ENCODE measurements at regions not wholly inside any gene's neighbourhood (a gene's known extent, or its start where the extent isn't known, plus 50 kb on each side); places are given as distances from the start of the nearest gene placed in this dataset.

DNA sequence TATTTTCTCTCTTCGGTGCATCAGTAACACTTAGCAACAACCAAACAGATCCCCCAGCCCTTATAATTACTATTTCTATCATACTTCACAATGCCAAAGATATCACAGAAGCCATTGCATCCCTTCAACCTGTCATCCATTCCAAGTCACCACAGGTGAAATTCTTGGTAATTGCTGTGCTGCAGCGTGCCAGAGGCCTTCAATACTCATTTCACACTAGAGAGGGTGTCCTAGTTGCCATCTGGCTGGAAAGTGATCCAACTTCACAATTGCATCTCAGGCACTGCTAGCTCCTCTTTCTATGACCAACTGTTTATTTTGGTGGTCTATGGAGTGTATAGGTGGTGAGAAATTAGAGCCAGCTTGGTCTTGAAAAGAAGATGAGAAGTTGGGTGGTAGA lies 131.2 kb downstream of the NUP35 start:
- DNase-seq: no peak
- ChIA-PET POLR2A (interaction anchor here (0.7 kb wide), 1 partner anchor 183 kb away, joined by 3 read pairs; no protein-coding TSS in a partner anchor), CTCF (interaction anchor here (1.1 kb wide), 1 partner anchor 18 kb away, joined by 3 read pairs; no protein-coding TSS in a partner anchor)
- TF ChIP-seq, protein P1, sequence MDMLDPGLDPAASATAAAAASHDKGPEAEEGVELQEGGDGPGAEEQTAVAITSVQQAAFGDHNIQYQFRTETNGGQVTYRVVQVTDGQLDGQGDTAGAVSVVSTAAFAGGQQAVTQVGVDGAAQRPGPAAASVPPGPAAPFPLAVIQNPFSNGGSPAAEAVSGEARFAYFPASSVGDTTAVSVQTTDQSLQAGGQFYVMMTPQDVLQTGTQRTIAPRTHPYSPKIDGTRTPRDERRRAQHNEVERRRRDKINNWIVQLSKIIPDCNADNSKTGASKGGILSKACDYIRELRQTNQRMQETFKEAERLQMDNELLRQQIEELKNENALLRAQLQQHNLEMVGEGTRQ (IDR thresholded peaks at IDR 0.05; ENCODE audit: borderline replicate concordance, low read depth, low read length): no peak
- TF ChIP-seq, protein P2, sequence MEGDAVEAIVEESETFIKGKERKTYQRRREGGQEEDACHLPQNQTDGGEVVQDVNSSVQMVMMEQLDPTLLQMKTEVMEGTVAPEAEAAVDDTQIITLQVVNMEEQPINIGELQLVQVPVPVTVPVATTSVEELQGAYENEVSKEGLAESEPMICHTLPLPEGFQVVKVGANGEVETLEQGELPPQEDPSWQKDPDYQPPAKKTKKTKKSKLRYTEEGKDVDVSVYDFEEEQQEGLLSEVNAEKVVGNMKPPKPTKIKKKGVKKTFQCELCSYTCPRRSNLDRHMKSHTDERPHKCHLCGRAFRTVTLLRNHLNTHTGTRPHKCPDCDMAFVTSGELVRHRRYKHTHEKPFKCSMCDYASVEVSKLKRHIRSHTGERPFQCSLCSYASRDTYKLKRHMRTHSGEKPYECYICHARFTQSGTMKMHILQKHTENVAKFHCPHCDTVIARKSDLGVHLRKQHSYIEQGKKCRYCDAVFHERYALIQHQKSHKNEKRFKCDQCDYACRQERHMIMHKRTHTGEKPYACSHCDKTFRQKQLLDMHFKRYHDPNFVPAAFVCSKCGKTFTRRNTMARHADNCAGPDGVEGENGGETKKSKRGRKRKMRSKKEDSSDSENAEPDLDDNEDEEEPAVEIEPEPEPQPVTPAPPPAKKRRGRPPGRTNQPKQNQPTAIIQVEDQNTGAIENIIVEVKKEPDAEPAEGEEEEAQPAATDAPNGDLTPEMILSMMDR (IDR thresholded peaks at IDR 0.05): no peak
- TF ChIP-seq GABPA (IDR thresholded peaks at IDR 0.05; ENCODE audit: low read depth) (no peak), ELF1 (IDR thresholded peaks at IDR 0.05) (no peak), GATA2 (CRISPR knock-in tag; IDR thresholded peaks at IDR 0.05) (no peak), POLR2AphosphoS5 (IDR thresholded peaks at IDR 0.05; ENCODE audit: low read depth, low read length) (no peak), MXI1 (IDR thresholded peaks at IDR 0.05; ENCODE audit: low read depth, low read length) (no peak), SIN3A (IDR thresholded peaks at IDR 0.05; ENCODE audit: borderline replicate concordance, low read depth, low read length) (no peak)
- TF ChIP-seq, protein P3, sequence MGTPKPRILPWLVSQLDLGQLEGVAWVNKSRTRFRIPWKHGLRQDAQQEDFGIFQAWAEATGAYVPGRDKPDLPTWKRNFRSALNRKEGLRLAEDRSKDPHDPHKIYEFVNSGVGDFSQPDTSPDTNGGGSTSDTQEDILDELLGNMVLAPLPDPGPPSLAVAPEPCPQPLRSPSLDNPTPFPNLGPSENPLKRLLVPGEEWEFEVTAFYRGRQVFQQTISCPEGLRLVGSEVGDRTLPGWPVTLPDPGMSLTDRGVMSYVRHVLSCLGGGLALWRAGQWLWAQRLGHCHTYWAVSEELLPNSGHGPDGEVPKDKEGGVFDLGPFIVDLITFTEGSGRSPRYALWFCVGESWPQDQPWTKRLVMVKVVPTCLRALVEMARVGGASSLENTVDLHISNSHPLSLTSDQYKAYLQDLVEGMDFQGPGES (IDR thresholded peaks at IDR 0.05; ENCODE audit: low read depth, low read length): no peak
- Histone ChIP-seq H4K20me1 (ENCODE audit: insufficient read depth) (no peaks in the 10 kb centered on the region), H3K9ac (no peak overlapping the region), H3K79me2 (ENCODE audit: insufficient read depth) (no peaks in the 10 kb centered on the region), H3K9me3 (no peaks in the 10 kb centered on the region), H3K4me1 (ENCODE audit: control insufficient read depth in 1 of 2, insufficient read depth in 2 of 2, low read depth in 1 of 2, low read length in 1 of 2) (no peaks in the 10 kb centered on the region), H2AFZ (ENCODE audit: low read depth) (no peak overlapping the region), H3K4me2 (no peak overlapping the region), H3K9me2 (no peaks in the 10 kb centered on the region), H3K4me3 (ENCODE audit: low read depth in 2 of 2, low read length in 1 of 2) (no peak overlapping the region), H3K27me3 (ENCODE audit: insufficient read depth) (no peaks in the 10 kb centered on the region), H3K36me3 (replicated peaks in 1 of 2; ENCODE audit: control insufficient read depth in 1 of 2, insufficient read depth in 2 of 2, low read length in 1 of 2) (no peaks in the 10 kb centered on the region), H3K27ac (ENCODE audit: low read depth in 2 of 2, low read length in 1 of 2) (no peak overlapping the region), H3F3A (replicated peaks; ENCODE audit: insufficient read depth) (no peaks in the 10 kb centered on the region)
- 76% methylated on average over 2 of the region's 2 CpGs for WGBS (ENCODE audit: low lambda C conversion rate)

DNA sequence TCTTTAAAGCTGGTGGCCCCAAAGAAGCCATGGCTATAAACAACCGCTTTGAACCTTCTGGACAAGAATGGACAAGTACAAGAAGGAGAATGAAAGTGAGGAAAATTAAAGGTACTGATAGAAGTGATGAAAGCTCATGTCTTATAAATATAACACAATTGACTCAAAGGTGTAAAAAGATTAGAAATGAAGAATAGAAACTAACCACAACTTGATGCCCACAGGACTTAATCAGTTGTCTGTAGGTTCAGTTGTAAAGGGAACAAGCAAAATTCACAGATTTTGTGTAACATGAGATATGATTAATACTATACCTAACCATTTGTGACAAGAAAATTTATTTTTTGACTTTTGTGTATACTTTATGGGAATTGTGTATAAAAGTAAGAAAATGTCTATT lies 135.7 kb downstream of the NUP35 start:
- Histone ChIP-seq H3K4me3 (ENCODE audit: low read depth in 2 of 2, low read length in 1 of 2) (no peak overlapping the region), H3K36me3 (replicated peaks in 1 of 2; ENCODE audit: control insufficient read depth in 1 of 2, insufficient read depth in 2 of 2, low read length in 1 of 2) (no peaks in the 10 kb centered on the region), H3F3A (replicated peaks; ENCODE audit: insufficient read depth) (no peaks in the 10 kb centered on the region), H3K79me2 (ENCODE audit: insufficient read depth) (no peaks in the 10 kb centered on the region), H3K4me2 (no peak overlapping the region), H3K27me3 (ENCODE audit: insufficient read depth) (no peaks in the 10 kb centered on the region), H3K9me3 (no peaks in the 10 kb centered on the region), H3K27ac (ENCODE audit: low read depth in 2 of 2, low read length in 1 of 2) (no peak overlapping the region), H4K20me1 (ENCODE audit: insufficient read depth) (no peaks in the 10 kb centered on the region), H2AFZ (ENCODE audit: low read depth) (no peak overlapping the region), H3K4me1 (ENCODE audit: control insufficient read depth in 1 of 2, insufficient read depth in 2 of 2, low read depth in 1 of 2, low read length in 1 of 2) (no peaks in the 10 kb centered on the region), H3K9me2 (no peaks in the 10 kb centered on the region), H3K9ac (no peak overlapping the region)
- ChIA-PET CTCF (interaction anchor here (4.1 kb wide), 1 partner anchor 11 kb away, joined by 26 read pairs; no protein-coding TSS in a partner anchor), POLR2A (no interaction called here)
- DNase-seq: no peak
- 84% methylated on average over 1 of the region's 1 CpG for WGBS (ENCODE audit: low lambda C conversion rate)
- TF ChIP-seq, protein P3 (IDR thresholded peaks at IDR 0.05; ENCODE audit: low read depth, low read length): no peak
- TF ChIP-seq, protein P1 (IDR thresholded peaks at IDR 0.05; ENCODE audit: borderline replicate concordance, low read depth, low read length): no peak
- TF ChIP-seq FOXJ3 (CRISPR knock-in tag; IDR thresholded peaks at IDR 0.05) (no peak), RCOR1 (IDR thresholded peaks at IDR 0.05; ENCODE audit: low read length) (no peak), NRF1 (IDR thresholded peaks at IDR 0.05; ENCODE audit: low read depth, low read length) (no peak), GABPA (IDR thresholded peaks at IDR 0.05; ENCODE audit: low read depth) (no peak), NFIC (IDR thresholded peaks at IDR 0.05; ENCODE audit: borderline replicate concordance) (no peak), SIN3A (IDR thresholded peaks at IDR 0.05; ENCODE audit: borderline replicate concordance, low read depth, low read length) (no peak)
- TF ChIP-seq, protein P4, sequence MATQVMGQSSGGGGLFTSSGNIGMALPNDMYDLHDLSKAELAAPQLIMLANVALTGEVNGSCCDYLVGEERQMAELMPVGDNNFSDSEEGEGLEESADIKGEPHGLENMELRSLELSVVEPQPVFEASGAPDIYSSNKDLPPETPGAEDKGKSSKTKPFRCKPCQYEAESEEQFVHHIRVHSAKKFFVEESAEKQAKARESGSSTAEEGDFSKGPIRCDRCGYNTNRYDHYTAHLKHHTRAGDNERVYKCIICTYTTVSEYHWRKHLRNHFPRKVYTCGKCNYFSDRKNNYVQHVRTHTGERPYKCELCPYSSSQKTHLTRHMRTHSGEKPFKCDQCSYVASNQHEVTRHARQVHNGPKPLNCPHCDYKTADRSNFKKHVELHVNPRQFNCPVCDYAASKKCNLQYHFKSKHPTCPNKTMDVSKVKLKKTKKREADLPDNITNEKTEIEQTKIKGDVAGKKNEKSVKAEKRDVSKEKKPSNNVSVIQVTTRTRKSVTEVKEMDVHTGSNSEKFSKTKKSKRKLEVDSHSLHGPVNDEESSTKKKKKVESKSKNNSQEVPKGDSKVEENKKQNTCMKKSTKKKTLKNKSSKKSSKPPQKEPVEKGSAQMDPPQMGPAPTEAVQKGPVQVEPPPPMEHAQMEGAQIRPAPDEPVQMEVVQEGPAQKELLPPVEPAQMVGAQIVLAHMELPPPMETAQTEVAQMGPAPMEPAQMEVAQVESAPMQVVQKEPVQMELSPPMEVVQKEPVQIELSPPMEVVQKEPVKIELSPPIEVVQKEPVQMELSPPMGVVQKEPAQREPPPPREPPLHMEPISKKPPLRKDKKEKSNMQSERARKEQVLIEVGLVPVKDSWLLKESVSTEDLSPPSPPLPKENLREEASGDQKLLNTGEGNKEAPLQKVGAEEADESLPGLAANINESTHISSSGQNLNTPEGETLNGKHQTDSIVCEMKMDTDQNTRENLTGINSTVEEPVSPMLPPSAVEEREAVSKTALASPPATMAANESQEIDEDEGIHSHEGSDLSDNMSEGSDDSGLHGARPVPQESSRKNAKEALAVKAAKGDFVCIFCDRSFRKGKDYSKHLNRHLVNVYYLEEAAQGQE (IDR thresholded peaks at IDR 0.05; ENCODE audit: low read depth, low read length): no peak

All from SK-N-SH (cell line).